Non-pigmented ciliary epithelial cell (primary cell): ENCODE measurements at regions not wholly inside any gene's neighbourhood (a gene's known extent, or its start where the extent isn't known, plus 50 kb on each side); places are given as distances from the start of the nearest gene placed in this dataset.
"Not testable (repeated sequence)": the region's sequence is repeated elsewhere in the genome, so short reads cannot be mapped to it uniquely, and the experiment has no call there.

Source experiments
- DNase-seq: peaks from one replicate; pipeline ENCODE4 v3.0.0-alpha.2; 2010; ENCODE audit warnings: low read depth

GRCh38 chr14:59058776-59059175 lies 129.7 kb upstream of the DAAM1 start:
- DNase-seq: not testable (repeated sequence)

- no peak for DNase-seq
These were observed 127.6 kb upstream of the DAAM1 start for GRCh38 chr14:59060841-59061240.

GRCh38 chr14:59061292-59061691 lies 127.2 kb upstream of the DAAM1 start:
- DNase-seq: no peak

DNA sequence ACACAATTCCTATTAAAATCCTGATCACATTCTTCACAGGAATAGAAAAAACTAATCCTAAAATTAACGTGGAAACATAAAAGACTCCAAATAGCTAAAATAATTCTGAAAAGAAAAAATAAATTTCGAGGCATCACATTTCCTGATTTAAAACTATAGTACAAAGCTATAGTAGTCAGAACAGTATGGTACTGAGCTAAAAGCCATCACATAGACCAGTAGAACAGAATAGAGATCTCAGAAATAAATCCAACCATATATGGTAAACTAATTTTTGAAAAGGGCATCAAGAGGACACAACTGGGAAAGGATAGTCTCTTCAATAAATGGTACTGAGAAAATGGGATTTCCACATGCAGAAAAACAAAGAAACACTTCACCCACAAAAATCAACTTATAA lies 125.2 kb upstream of the DAAM1 start:
- no peak for DNase-seq

- DNase-seq: no peak
These were observed 121.2 kb upstream of the DAAM1 start for GRCh38 chr14:59067127-59067894.

GRCh38 chr14:59069163-59069854 lies 119.2 kb upstream of the DAAM1 start:
- DNase-seq: no peak

DNA sequence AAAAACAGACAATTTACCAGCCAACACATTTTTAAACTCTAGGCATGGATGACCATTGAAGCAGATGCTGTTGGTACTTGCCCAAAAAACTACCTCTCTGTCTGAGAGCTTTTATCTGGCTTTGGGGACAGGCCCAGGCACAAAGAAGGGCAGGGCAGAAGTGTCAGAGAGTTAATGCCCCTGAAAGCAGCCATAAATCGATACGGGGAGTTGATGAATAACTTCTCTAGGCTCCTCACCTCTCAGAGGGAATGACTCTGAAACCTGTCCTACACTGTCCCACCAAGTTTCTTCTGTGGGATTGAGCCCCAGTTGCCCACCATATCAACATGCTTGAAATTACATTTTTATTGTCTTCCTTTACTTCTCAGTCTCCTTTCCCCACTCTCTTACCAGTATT lies 113.0 kb upstream of the DAAM1 start:
- DNase-seq: no peak

DNA sequence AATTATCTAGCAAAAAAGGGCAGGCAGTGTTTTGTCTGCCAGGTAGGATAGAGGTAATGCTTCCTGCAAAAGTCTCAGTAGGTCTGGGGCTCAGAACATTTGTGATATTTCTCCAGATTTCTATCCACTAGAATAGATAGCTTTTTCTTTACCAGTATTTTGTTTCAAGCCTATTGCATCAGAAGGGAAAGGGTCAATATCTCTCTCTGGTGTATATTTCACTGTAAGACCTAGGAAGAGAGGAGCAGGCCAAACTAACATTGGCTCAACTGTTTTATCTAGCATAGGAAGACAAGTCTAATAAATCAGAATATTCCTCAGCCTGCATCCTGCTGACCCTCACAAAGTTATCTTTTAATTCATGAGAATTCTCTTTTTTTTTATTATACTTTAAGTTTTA lies 106.7 kb upstream of the DAAM1 start:
- DNase-seq: no peak

GRCh38 chr14:59085207-59085739 lies 103.2 kb upstream of the DAAM1 start:
- DNase-seq: no peak

GRCh38 chr14:59086241-59086882 lies 102.1 kb upstream of the DAAM1 start:
- DNase-seq: no peak

- DNase-seq: no peak
These were observed 101.2 kb upstream of the DAAM1 start for GRCh38 chr14:59087240-59087639.

DNA sequence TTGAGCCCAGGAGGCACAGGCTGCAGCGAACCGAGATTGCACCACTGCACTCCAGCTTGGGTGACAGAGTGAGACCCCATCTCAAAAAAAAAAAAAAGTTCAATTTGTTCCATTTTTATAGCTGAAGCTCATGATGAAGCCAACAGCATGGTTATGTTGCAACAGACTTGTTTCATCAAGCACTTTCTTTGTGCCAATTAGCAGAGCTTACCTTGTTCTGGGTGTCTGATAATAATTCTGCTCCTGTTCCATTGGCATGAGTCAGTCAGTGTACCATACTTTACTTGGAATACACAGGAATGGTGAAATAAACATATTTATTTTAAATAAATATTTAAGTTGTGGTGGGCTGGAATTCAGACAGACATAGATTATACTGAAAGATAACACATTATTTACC lies 100.8 kb upstream of the DAAM1 start:
- DNase-seq: no peak

GRCh38 chr14:59090572-59090971 lies 97.9 kb upstream of the DAAM1 start:
- no peak for DNase-seq

GRCh38 chr14:59091404-59091803 lies 97.1 kb upstream of the DAAM1 start:
- no peak for DNase-seq

DNA sequence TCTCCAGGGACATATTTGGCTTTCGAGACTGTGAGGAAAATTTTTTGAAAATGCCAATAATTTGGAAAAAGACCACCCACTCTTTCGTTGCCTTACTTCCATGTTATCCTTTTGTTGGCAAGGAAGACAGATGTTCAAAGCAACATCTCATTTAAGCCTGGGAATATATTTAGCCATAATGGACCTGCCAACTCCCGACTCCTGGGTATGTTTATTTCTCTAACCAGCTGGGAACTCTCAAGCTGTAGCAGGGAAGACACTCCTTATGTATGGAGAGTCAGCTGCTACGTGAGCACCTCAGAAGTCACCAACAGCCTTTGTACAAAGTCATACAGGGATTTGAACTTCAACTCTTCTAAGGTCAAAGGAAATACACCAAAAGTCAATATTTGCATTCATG lies 96.5 kb upstream of the DAAM1 start:
- DNase-seq: no peak

DNA sequence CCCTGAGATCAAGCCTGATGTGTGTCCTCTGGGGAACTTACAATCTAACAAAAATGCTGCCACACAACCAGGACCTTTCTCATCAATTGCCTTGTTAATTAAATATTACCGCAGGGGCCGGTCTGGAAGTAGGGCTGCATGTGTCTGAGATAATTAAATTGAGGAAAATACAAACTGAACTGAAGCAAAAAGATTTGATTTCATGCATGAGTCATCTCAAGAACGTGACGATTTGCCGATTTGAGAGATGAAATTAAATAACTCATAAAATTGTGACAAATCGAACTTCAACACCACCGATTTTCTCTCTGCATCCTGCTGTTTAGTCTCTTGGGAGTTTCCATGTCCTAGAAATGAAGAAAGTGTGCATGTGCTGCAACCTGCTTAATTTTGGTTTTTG lies 94.6 kb upstream of the DAAM1 start:
- DNase-seq: no peak

DNA sequence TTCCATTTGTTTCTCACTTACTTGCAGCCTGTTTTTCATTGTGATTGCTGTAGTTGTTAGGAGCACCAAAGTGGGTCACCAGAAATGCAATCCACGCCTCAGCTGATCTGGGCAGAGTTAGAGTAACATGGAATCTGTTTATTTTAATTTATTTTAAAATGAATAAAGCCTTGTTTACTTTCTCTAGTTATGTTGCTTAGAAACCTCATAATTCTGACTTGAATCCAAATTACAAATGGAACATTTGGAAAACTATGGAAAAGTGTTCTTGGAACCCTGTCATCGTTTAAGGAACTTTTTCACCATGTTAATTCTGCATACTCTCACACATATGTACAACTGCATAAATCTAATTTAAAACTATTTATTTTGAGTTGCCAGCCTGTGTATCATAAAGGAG lies 92.2 kb upstream of the DAAM1 start:
- no peak for DNase-seq

GRCh38 chr14:59097681-59098080 lies 90.8 kb upstream of the DAAM1 start:
- no peak for DNase-seq

DNA sequence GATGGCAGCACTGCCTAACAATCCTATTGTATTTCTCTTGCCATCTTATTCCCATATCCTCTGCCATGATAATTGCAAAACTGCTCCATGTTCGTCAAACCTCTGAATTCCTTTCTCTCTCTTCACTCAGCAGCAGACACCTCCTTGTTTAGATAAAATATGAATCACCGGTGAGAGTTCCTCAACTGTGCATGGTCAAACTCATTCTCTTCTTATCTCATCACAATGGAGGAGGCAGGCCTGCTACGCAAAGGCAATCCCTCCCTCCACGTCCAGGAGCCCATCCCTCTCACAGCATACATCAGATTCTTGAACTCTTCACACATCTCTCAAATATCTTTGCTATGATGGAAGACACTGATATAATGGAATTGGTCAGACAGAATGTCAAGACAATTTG lies 90.1 kb upstream of the DAAM1 start:
- peak; percentile 95 for DNase-seq

DNA sequence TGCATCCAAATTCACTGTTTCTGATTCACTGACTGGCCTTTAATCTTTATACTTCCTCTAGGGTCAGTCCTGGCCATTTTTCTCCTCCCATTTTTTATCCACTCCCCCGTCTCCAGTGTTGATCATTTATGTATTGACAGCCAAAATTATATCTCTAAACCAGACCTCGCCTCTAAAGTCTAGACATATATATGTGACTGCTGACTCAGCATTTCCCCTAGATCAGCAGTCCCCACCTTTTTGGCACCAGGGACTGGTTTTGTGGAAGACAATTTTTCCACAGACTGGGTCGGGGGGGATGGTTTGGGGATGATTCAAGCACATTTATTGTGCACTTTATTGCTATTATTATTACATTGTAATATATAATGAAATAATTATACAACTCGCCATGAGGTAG lies 88.3 kb upstream of the DAAM1 start:
- no peak for DNase-seq

- DNase-seq: no peak
These were observed 87.0 kb upstream of the DAAM1 start for GRCh38 chr14:59101476-59101875.

DNA sequence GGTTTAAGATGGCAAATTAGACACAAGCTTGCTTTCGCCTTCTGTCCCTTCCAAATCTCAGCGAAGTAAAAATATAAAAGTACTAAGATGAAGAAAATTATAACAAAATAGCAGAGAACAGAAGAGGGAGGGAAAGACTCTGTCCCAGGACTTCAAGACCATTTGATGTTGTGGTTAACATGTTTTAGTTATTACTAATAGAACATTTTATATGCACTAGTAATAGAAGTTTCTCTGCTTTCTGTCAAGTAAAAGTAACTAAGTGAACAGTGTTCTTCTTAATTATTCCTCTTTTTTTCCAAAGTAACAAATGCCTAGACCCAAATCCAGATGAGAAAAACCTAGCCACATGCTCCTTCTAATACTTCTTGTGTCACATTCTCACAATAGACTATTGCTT lies 85.1 kb upstream of the DAAM1 start:
- DNase-seq: no peak

DNA sequence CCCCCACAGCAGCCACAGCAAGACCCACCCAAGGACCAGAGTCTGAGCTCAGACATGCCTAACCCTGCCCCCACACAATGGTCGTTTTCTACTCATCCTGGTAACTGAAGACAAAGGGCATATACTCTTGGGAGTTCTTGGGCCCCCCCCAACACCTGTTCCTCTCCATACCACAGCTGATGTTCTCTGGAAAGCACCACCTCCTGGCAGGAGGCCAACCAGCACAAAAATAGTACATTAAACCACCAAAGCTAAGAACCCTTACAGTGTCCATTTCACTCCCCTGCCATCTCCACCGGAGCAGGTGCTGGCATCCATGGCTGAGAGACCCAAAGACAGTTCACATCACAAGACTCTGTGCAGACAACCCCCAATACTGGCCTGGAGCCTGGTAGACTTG lies 80.6 kb upstream of the DAAM1 start:
- DNase-seq: no peak
